ENCODE measurements at regions not wholly inside any gene's neighbourhood (a gene's known extent, or its start where the extent isn't known, plus 50 kb on each side); places are given as distances from the start of the nearest gene placed in this dataset.

DNA sequence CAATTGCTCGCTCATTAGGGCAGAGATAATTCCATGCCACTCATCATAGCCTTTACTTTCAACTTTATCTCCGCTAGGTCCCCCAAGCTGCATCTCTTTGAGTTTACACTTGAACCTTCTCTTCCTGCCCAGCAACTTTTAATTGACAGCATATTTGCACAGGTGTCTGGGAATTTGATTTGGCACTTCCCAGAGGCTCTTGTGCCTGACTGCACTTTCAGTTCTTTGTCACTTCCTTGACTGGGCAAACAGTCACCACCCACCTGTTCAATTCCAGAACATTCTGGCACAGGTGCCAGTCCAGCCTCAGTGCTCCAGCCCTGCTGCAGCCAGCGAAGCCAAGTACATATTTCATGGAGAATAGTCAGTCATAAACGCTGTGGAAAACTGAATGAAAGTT lies 110.1 kb upstream of the LRIG3 start:
- H3K79me2 ChIP-seq (ENCODE audit: insufficient read depth, low read depth, low read length) = no peaks in the 10 kb centered on the region
- BruUV-seq (replicated peaks) = no TSS peak
- no peaks in the 10 kb centered on the region for H3K36me3 ChIP-seq (ENCODE audit: insufficient read depth, low read length)
- H3K4me1 ChIP-seq (ENCODE audit: insufficient read depth, low read length, poor library complexity, severe bottlenecking) = no peaks in the 10 kb centered on the region
- H3K27ac ChIP-seq (ENCODE audit: low read depth, low read length, poor library complexity, severe bottlenecking) = no peak overlapping the region
- intact Hi-C loops (cut with micrococcal nuclease; ENCODE audit: unreplicated experiment) = no loop called here
- TF ChIP-seq EZH2phosphoT487 (IDR thresholded peaks at IDR 0.05; ENCODE audit: borderline replicate concordance, low read depth, low read length) = no peak
- TF ChIP-seq, protein P1, sequence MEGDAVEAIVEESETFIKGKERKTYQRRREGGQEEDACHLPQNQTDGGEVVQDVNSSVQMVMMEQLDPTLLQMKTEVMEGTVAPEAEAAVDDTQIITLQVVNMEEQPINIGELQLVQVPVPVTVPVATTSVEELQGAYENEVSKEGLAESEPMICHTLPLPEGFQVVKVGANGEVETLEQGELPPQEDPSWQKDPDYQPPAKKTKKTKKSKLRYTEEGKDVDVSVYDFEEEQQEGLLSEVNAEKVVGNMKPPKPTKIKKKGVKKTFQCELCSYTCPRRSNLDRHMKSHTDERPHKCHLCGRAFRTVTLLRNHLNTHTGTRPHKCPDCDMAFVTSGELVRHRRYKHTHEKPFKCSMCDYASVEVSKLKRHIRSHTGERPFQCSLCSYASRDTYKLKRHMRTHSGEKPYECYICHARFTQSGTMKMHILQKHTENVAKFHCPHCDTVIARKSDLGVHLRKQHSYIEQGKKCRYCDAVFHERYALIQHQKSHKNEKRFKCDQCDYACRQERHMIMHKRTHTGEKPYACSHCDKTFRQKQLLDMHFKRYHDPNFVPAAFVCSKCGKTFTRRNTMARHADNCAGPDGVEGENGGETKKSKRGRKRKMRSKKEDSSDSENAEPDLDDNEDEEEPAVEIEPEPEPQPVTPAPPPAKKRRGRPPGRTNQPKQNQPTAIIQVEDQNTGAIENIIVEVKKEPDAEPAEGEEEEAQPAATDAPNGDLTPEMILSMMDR (conservative IDR thresholded peaks at IDR 0.05; ENCODE audit: low read length) = no peak
- H2AFZ ChIP-seq (ENCODE audit: low read length) = no peak overlapping the region
- no peak for DNase-seq (ENCODE audit: low spot score)
- ChIA-PET POLR2A (interaction anchor here (0.6 kb wide), 1 partner anchor 1138 kb away, joined by 4 read pairs; no protein-coding TSS in a partner anchor), CTCF (ENCODE audit: unreplicated experiment) (no interaction called here)
- no peak overlapping the region for H3K4me2 ChIP-seq (ENCODE audit: low read length)
- H3K4me3 ChIP-seq (ENCODE audit: low read depth, low read length, poor library complexity, severe bottlenecking) = no peak overlapping the region
- H3K9me2 ChIP-seq (ENCODE audit: insufficient read depth, low read length) = no peaks in the 10 kb centered on the region
- no peaks in the 10 kb centered on the region for H3K9me3 ChIP-seq (ENCODE audit: low read length)
- no peaks in the 10 kb centered on the region for H4K20me1 ChIP-seq (ENCODE audit: insufficient read depth, low read length)

DNA sequence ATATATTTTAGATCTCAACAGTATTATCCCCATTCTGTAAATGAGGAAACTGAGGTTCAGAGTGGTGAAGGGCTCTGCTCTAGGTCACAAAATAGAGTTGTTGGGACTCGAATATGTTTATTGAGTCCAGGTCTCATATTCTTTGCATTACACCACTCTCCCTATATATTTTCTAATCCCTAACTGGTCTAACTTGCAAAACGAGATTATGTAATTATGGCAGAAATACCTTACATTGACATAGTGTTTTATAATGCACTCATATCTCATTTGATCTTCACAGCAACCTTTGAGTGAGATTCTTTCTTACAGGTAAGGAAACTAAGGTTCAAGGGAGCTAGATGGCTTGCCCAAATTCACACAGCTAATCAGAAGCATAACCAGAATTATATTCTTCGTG lies 106.9 kb upstream of the LRIG3 start:
- H2AFZ ChIP-seq (ENCODE audit: low read length) = no peak overlapping the region
- CTCF ChIA-PET (ENCODE audit: unreplicated experiment) = no interaction called here
- no TSS peak for BruUV-seq (replicated peaks)

DNA sequence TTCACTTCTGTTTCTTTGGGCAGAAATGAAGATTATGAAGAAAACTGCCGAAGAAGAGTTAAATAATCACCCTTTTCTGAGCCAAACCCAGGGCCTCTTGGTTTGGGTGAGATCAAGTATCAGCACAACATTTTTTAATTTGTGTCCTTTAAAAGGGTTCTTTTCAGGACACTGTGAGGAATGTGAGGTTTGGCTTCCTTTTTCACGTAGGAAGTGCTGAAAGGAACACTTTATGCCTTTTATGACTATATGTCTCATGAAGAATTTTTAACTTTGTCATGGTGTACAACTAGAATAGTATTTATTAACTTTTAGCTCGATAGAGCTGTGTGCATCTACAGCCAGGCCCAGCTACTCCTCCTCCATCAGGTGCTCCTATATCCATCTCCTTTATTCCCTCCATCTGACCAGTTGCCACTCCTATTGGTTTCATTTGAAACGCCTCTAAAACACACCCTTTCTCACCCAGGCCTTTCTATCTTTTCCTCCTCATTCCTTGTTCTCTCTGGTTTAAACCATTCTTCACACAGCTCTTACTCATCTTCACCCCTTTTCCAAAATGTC lies 103.6 kb upstream of the LRIG3 start:
- Histone ChIP-seq H3K4me3 (ENCODE audit: low read depth, low read length, poor library complexity, severe bottlenecking) (no peak overlapping the region), H3K36me3 (ENCODE audit: insufficient read depth, low read length) (no peaks in the 10 kb centered on the region), H3K4me1 (ENCODE audit: insufficient read depth, low read length, poor library complexity, severe bottlenecking) (no peaks in the 10 kb centered on the region), H3K27ac (ENCODE audit: low read depth, low read length, poor library complexity, severe bottlenecking) (no peak overlapping the region), H4K20me1 (ENCODE audit: insufficient read depth, low read length) (no peaks in the 10 kb centered on the region), H2AFZ (ENCODE audit: low read length) (no peak overlapping the region), H3K79me2 (ENCODE audit: insufficient read depth, low read depth, low read length) (no peaks in the 10 kb centered on the region), H3K4me2 (ENCODE audit: low read length) (no peak overlapping the region), H3K9me2 (ENCODE audit: insufficient read depth, low read length) (no peaks in the 10 kb centered on the region), H3K9me3 (ENCODE audit: low read length) (no peaks in the 10 kb centered on the region)
- intact Hi-C loops (cut with micrococcal nuclease; ENCODE audit: unreplicated experiment) = no loop called here
- DNase-seq (ENCODE audit: low spot score) = no peak
- ChIA-PET CTCF (ENCODE audit: unreplicated experiment) (no interaction called here), POLR2A (no interaction called here)
- no peak for TF ChIP-seq EZH2phosphoT487 (IDR thresholded peaks at IDR 0.05; ENCODE audit: borderline replicate concordance, low read depth, low read length)
- TF ChIP-seq, protein P1 (conservative IDR thresholded peaks at IDR 0.05; ENCODE audit: low read length) = no peak
- BruUV-seq (replicated peaks) = no TSS peak

More for the DNA sequence above, 106.9 kb upstream of the LRIG3 start:
- Histone ChIP-seq H3K9me3 (ENCODE audit: low read length) (no peaks in the 10 kb centered on the region), H3K4me2 (ENCODE audit: low read length) (no peak overlapping the region), H3K27ac (ENCODE audit: low read depth, low read length, poor library complexity, severe bottlenecking) (no peak overlapping the region), H4K20me1 (ENCODE audit: insufficient read depth, low read length) (no peaks in the 10 kb centered on the region), H3K4me1 (ENCODE audit: insufficient read depth, low read length, poor library complexity, severe bottlenecking) (no peaks in the 10 kb centered on the region), H3K4me3 (ENCODE audit: low read depth, low read length, poor library complexity, severe bottlenecking) (no peak overlapping the region), H3K9me2 (ENCODE audit: insufficient read depth, low read length) (no peaks in the 10 kb centered on the region), H3K79me2 (ENCODE audit: insufficient read depth, low read depth, low read length) (no peaks in the 10 kb centered on the region), H3K36me3 (ENCODE audit: insufficient read depth, low read length) (no peaks in the 10 kb centered on the region)
- POLR2A ChIA-PET = no interaction called here
- intact Hi-C loops (cut with micrococcal nuclease; ENCODE audit: unreplicated experiment) = no loop called here
- DNase-seq (ENCODE audit: low spot score) = no peak
- no peak for TF ChIP-seq EZH2phosphoT487 (IDR thresholded peaks at IDR 0.05; ENCODE audit: borderline replicate concordance, low read depth, low read length)
- TF ChIP-seq, protein P1 (conservative IDR thresholded peaks at IDR 0.05; ENCODE audit: low read length) = no peak
